H9 (cell line): ENCODE measurements at regions not wholly inside any gene's neighbourhood (a gene's known extent, or its start where the extent isn't known, plus 50 kb on each side); places are given as distances from the start of the nearest gene placed in this dataset.

ENCODE experiments used
- DNase-seq: peaks from one replicate; pipeline ENCODE4 v3.0.0-alpha.2; 2017
- H2AFZ ChIP-seq: one replicate; pipeline ENCODE4 v1.6.1; 2013; ENCODE audit warnings: mild to moderate bottlenecking, low read length, control low read depth, moderate library complexity
- H2AK5ac ChIP-seq: 2 replicates; pipeline ENCODE4 v1.6.1; 2013; ENCODE audit warnings: low read length, control low read depth, mixed read lengths; ENCODE audit not compliant: insufficient read length
- H2BK120ac ChIP-seq: one replicate; pipeline ENCODE4 v1.6.1; 2013; ENCODE audit warnings: low read depth, mild to moderate bottlenecking, low read length, control low read depth, inconsistent platforms; ENCODE audit not compliant: poor library complexity, severe bottlenecking
- H2BK12ac ChIP-seq: 2 replicates; pipeline ENCODE4 v1.6.1; 2013; ENCODE audit warnings: low read length, control low read depth, mixed read lengths, low read depth; ENCODE audit not compliant: insufficient read length
- H2BK15ac ChIP-seq: 2 replicates; pipeline ENCODE4 v1.6.1; 2013; ENCODE audit warnings: low read depth, low read length, control low read depth
- H2BK20ac ChIP-seq: one replicate; pipeline ENCODE4 v1.6.1; 2013; ENCODE audit warnings: low read depth, mild to moderate bottlenecking, low read length, control low read depth, inconsistent platforms; ENCODE audit not compliant: poor library complexity, severe bottlenecking
- H2BK5ac ChIP-seq: 2 replicates; pipeline ENCODE4 v1.6.1; 2013; ENCODE audit warnings: low read length, control low read depth, mixed read lengths; ENCODE audit not compliant: insufficient read length
- H3K14ac ChIP-seq: 2 replicates; pipeline ENCODE4 v1.6.1; 2013; ENCODE audit warnings: low read length, control low read depth; ENCODE audit not compliant: insufficient read depth
- H3K18ac ChIP-seq: 2 replicates; pipeline ENCODE4 v1.6.1; 2013; ENCODE audit warnings: low read depth, mild to moderate bottlenecking, mixed read lengths, low read length, control low read depth; ENCODE audit not compliant: insufficient read length
- H3K23ac ChIP-seq: 2 replicates; pipeline ENCODE4 v1.6.1; 2013; ENCODE audit warnings: low read length, control low read depth, mixed read lengths, low read depth; ENCODE audit not compliant: insufficient read length
- H3K23me2 ChIP-seq: 2 replicates; pipeline ENCODE4 v1.6.1; 2013; ENCODE audit warnings: low read depth, mild to moderate bottlenecking, mixed read lengths, low read length, control low read depth; ENCODE audit not compliant: insufficient read length, poor library complexity, severe bottlenecking
- H3K27ac ChIP-seq: 2 replicates; pipeline ENCODE4 v1.5.1; 2013; ENCODE audit warnings: low read length, control low read depth, mixed read lengths, low read depth; ENCODE audit not compliant: insufficient read length
- H3K27me3 ChIP-seq: 2 replicates; pipeline ENCODE4 v1.6.1; 2013; ENCODE audit warnings: low read length, control low read depth, inconsistent platforms; ENCODE audit not compliant: insufficient read depth
- H3K4ac ChIP-seq: 2 replicates; pipeline ENCODE4 v1.6.1; 2013; ENCODE audit warnings: low read depth, mild to moderate bottlenecking, control low read depth, inconsistent platforms, low read length, moderate library complexity
- H3K4me1 ChIP-seq: 2 replicates; pipeline ENCODE4 v1.6.1; 2013; ENCODE audit warnings: low read length, control low read depth, inconsistent platforms; ENCODE audit not compliant: insufficient read depth
- H3K4me2 ChIP-seq: 2 replicates; pipeline ENCODE4 v1.6.1; 2013; ENCODE audit warnings: low read length, control low read depth, mixed read lengths; ENCODE audit not compliant: insufficient read length, insufficient read depth
- H3K56ac ChIP-seq: 2 replicates; pipeline ENCODE4 v1.6.1; 2013; ENCODE audit warnings: low read depth, mild to moderate bottlenecking, mixed read lengths, low read length, control low read depth; ENCODE audit not compliant: insufficient read length
- H3K79me1 ChIP-seq: 2 replicates; pipeline ENCODE4 v1.6.1; 2013; ENCODE audit warnings: low read depth, mild to moderate bottlenecking, moderate library complexity, low read length, control low read depth, inconsistent platforms; ENCODE audit not compliant: insufficient read depth, poor library complexity, severe bottlenecking
- H3K79me2 ChIP-seq: 2 replicates; pipeline ENCODE4 v1.6.1; 2013; ENCODE audit warnings: low read length, control low read depth, inconsistent platforms; ENCODE audit not compliant: insufficient read depth
- H3K9ac ChIP-seq: 2 replicates; pipeline ENCODE4 v1.6.1; 2013; ENCODE audit warnings: low read length, control low read depth, mixed read lengths; ENCODE audit not compliant: insufficient read length; ENCODE audit errors: extremely low read depth
- H3K9me3 ChIP-seq: one replicate; pipeline ENCODE4 v1.6.1; 2013; ENCODE audit warnings: low read depth, low read length, inconsistent platforms; ENCODE audit not compliant: control insufficient read depth
- H3T11ph ChIP-seq: one replicate; pipeline ENCODE4 v1.6.1; 2013; ENCODE audit warnings: mild to moderate bottlenecking, low read length, control low read depth, inconsistent platforms
- H4K20me1 ChIP-seq: one replicate; pipeline ENCODE4 v1.6.1; 2013; ENCODE audit not compliant: control insufficient read depth, insufficient read length, insufficient read depth
- H4K5ac ChIP-seq: 2 replicates; pipeline ENCODE4 v1.6.1; 2013; ENCODE audit warnings: low read depth, mild to moderate bottlenecking, mixed read lengths, low read length, control low read depth; ENCODE audit not compliant: insufficient read length
- H4K8ac ChIP-seq: replicated peaks from 2 replicates; pipeline ENCODE4 v1.6.1; 2013; ENCODE audit warnings: low read length, control low read depth, mixed read lengths, low read depth; ENCODE audit not compliant: insufficient read length
- H4K91ac ChIP-seq: 2 replicates; pipeline ENCODE4 v1.6.1; 2013; ENCODE audit warnings: low read depth, mild to moderate bottlenecking, moderate library complexity, mixed read lengths, low read length, control low read depth; ENCODE audit not compliant: insufficient read length
- H3K27ac Mint-ChIP-seq, 3 experiments: 2 replicates in 2 of 3; 3 replicates in 1 of 3; pipeline ENCODE4 v1.8.0; 2020 to 2021; ENCODE audit warnings: mixed read lengths in 3 of 3, mild to moderate bottlenecking in 1 of 3, moderate library complexity in 1 of 3
- H3K27me3 Mint-ChIP-seq: 2 replicates; pipeline ENCODE4 v1.8.0; 2021; ENCODE audit warnings: low read depth, mild to moderate bottlenecking, moderate library complexity, mixed read lengths
- H3K36me3 Mint-ChIP-seq, 3 experiments: 2 replicates in 2 of 3; 3 replicates in 1 of 3; pipeline ENCODE4 v1.8.0; 2020 to 2021; ENCODE audit warnings: low read depth in 3 of 3, mixed read lengths in 3 of 3; ENCODE audit not compliant: insufficient read depth in 1 of 3
- H3K4me1 Mint-ChIP-seq, 2 experiments: 2 replicates each; pipeline ENCODE4 v1.8.0; 2020; ENCODE audit warnings: mixed read lengths in 2 of 2
- H3K4me3 Mint-ChIP-seq, 2 experiments: 2 replicates in 1 of 2; 3 replicates in 1 of 2; pipeline ENCODE4 v1.8.0; 2020 to 2021; ENCODE audit warnings: mild to moderate bottlenecking in 2 of 2, mixed read lengths in 2 of 2, moderate library complexity in 1 of 2
- H3K9me3 Mint-ChIP-seq, 2 experiments: 2 replicates in 1 of 2; 3 replicates in 1 of 2; pipeline ENCODE4 v1.8.0; 2020; ENCODE audit warnings: mild to moderate bottlenecking in 2 of 2, mixed read lengths in 2 of 2, moderate library complexity in 1 of 2
- CTCF ChIP-seq: fragments of 200-600 bp; sonication (generic); conservative IDR thresholded peaks from 3 replicates; pipeline ENCODE4 v1.8.0; 2021; ENCODE audit warnings: antibody characterized with exemption, mild to moderate bottlenecking
- WGBS: extraction: QIAGEN DNeasy Blood & Tissue Kit; methylation state at CpG from one replicate; pipeline ENCODE4 v1.1.7; 2013; ENCODE audit warnings: missing lambda C conversion rate, low lambda C conversion rate, mixed read lengths; ENCODE audit not compliant: insufficient read length; ENCODE audit errors: extremely low coverage; 5-methylcytosine and 5-hydroxymethylcytosine counted together

- Histone ChIP-seq H2AK5ac (no peak overlapping the region), H3K4me2 (no peak overlapping the region), H4K8ac (no peak overlapping the region), H4K20me1 (no peaks in the 10 kb centered on the region), H4K91ac (no peak overlapping the region), H3K23ac (no peak overlapping the region), H3K4me1 (no peaks in the 10 kb centered on the region), H3K56ac (no peak overlapping the region), H3K9me3 (no peaks in the 10 kb centered on the region), H2BK20ac (no peak overlapping the region), H2BK15ac (no peak overlapping the region), H3K79me1 (no peaks in the 10 kb centered on the region), H2BK12ac (no peak overlapping the region), H4K5ac (no peak overlapping the region), H2BK120ac (no peak overlapping the region), H3K9ac (no peak overlapping the region), H3K27me3 (no peaks in the 10 kb centered on the region), H3K18ac (no peak overlapping the region), H2BK5ac (no peak overlapping the region), H3K14ac (no peak overlapping the region), H3K27ac (no peak overlapping the region), H3K79me2 (no peaks in the 10 kb centered on the region), H3K23me2 (no peaks in the 10 kb centered on the region), H3T11ph (no peak overlapping the region), H3K4ac (no peak overlapping the region), H2AFZ (no peak overlapping the region)
- Mint-ChIP-seq H3K36me3 (no peaks in the 10 kb centered on the region; a peak in 1 of 7 replicates), H3K27me3 (no peaks in the 10 kb centered on the region), H3K4me3 (no peak overlapping the region), H3K9me3 (no peaks in the 10 kb centered on the region), H3K4me1 (no peaks in the 10 kb centered on the region), H3K27ac (no peak overlapping the region)
- no CpG with 5 or more reads among the region's 8 CpGs for WGBS
- no peak for TF ChIP-seq CTCF
- DNase-seq, result no peak
Observed at GRCh38 chr17:54785643-54786268, 114.9 kb upstream of the TOM1L1 start.
